ENCODE measurements at regions not wholly inside any gene's neighbourhood (a gene's known extent, or its start where the extent isn't known, plus 50 kb on each side); places are given as distances from the start of the nearest gene placed in this dataset.

DNA sequence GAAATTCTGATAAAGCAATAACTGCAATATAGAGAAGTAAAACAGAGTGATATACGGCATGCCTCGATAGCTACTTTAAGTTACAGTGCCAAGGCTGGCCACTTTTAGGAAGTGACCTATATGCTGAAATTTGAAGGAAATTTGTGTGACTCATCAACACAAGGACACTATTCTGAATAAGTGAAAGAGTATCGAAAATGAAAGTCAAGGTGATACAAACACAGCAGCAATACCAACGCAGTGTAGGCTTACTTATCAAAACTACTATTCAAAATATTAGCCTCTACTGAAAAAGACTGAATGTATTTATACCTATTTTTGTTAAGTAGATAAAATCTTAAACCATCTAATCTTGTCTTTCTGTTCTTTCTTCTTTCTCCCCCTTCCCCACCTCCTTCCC is 459.9 kb upstream of the GNPDA2 start:
- TF ChIP-seq, protein P1, sequence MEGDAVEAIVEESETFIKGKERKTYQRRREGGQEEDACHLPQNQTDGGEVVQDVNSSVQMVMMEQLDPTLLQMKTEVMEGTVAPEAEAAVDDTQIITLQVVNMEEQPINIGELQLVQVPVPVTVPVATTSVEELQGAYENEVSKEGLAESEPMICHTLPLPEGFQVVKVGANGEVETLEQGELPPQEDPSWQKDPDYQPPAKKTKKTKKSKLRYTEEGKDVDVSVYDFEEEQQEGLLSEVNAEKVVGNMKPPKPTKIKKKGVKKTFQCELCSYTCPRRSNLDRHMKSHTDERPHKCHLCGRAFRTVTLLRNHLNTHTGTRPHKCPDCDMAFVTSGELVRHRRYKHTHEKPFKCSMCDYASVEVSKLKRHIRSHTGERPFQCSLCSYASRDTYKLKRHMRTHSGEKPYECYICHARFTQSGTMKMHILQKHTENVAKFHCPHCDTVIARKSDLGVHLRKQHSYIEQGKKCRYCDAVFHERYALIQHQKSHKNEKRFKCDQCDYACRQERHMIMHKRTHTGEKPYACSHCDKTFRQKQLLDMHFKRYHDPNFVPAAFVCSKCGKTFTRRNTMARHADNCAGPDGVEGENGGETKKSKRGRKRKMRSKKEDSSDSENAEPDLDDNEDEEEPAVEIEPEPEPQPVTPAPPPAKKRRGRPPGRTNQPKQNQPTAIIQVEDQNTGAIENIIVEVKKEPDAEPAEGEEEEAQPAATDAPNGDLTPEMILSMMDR (IDR thresholded peaks at IDR 0.05; ENCODE audit: insufficient read depth, low read depth, low read length), result no peak
- TF ChIP-seq EZH2 (IDR thresholded peaks at IDR 0.05; ENCODE audit: insufficient read depth, low read length), result no peak

Measured in astrocyte (in vitro differentiated cells and primary cell).